Mesenchymal stem cell (in vitro differentiated cells and primary cell): ENCODE measurements at regions not wholly inside any gene's neighbourhood (a gene's known extent, or its start where the extent isn't known, plus 50 kb on each side); places are given as distances from the start of the nearest gene placed in this dataset.

Source experiments
- DNase-seq: peaks from one replicate; pipeline ENCODE4 v3.0.0-alpha.2; 2013
- H2AFZ ChIP-seq: one replicate; pipeline ENCODE4 v1.6.1; 2013; ENCODE audit warnings: low read depth, mild to moderate bottlenecking, control low read depth, inconsistent platforms, low read length, moderate library complexity
- H2AK5ac ChIP-seq: 2 replicates; pipeline ENCODE4 v1.6.1; 2013; ENCODE audit warnings: low read length, moderate library complexity, mild to moderate bottlenecking, inconsistent platforms; ENCODE audit not compliant: severe bottlenecking
- H2BK120ac ChIP-seq: one replicate; pipeline ENCODE4 v1.6.1; 2013; ENCODE audit warnings: low read depth, mild to moderate bottlenecking, inconsistent platforms, low read length, moderate library complexity
- H2BK12ac ChIP-seq, 2 experiments: one replicate each; pipeline ENCODE4 v1.6.1; 2013; ENCODE audit warnings: inconsistent platforms in 2 of 2, low read length in 2 of 2, mild to moderate bottlenecking in 2 of 2, moderate library complexity in 2 of 2, control low read depth in 1 of 2
- H2BK15ac ChIP-seq: one replicate; pipeline ENCODE4 v1.6.1; 2013; ENCODE audit warnings: mild to moderate bottlenecking, low read depth, inconsistent platforms; ENCODE audit not compliant: poor library complexity, severe bottlenecking
- H2BK5ac ChIP-seq: 2 replicates; pipeline ENCODE4 v1.6.1; 2013; ENCODE audit warnings: low read depth, mild to moderate bottlenecking, low read length, control low read depth, inconsistent platforms; ENCODE audit not compliant: poor library complexity, severe bottlenecking
- H3K14ac ChIP-seq, 2 experiments: one replicate each; pipeline ENCODE4 v1.6.1; 2013; ENCODE audit warnings: inconsistent platforms in 2 of 2, low read length in 2 of 2, control low read depth in 1 of 2, mild to moderate bottlenecking in 1 of 2, moderate library complexity in 1 of 2
- H3K18ac ChIP-seq, 2 experiments: one replicate each; pipeline ENCODE4 v1.6.1; 2013; ENCODE audit warnings: inconsistent platforms in 2 of 2, low read length in 2 of 2, control low read depth in 1 of 2, low read depth in 1 of 2, mild to moderate bottlenecking in 1 of 2
- H3K23ac ChIP-seq, 2 experiments: one replicate each; pipeline ENCODE4 v1.6.1; 2013; ENCODE audit warnings: inconsistent platforms in 2 of 2, low read length in 2 of 2, mild to moderate bottlenecking in 2 of 2, moderate library complexity in 2 of 2, control low read depth in 1 of 2
- H3K27ac ChIP-seq: 2 replicates; pipeline ENCODE4 v1.5.1; 2013; ENCODE audit warnings: mild to moderate bottlenecking, moderate library complexity, low read length, control low read depth, inconsistent platforms; ENCODE audit not compliant: poor library complexity, severe bottlenecking
- H3K27me3 ChIP-seq, 2 experiments: 2 replicates each; pipeline versions ENCODE4 v1.6.1 to v1.7.0; 2013; ENCODE audit warnings: low read length in 2 of 2, mild to moderate bottlenecking in 2 of 2, moderate library complexity in 2 of 2, control low read depth in 1 of 2, inconsistent platforms in 1 of 2; ENCODE audit not compliant: control insufficient read depth in 1 of 2, insufficient read depth in 1 of 2
- H3K36me3 ChIP-seq, 2 experiments: 2 replicates each; pipeline versions ENCODE4 v1.6.1 to v1.7.0; 2013; ENCODE audit warnings: low read length in 2 of 2, control low read depth in 1 of 2, inconsistent platforms in 1 of 2, low read depth in 1 of 2, mild to moderate bottlenecking in 1 of 2; ENCODE audit not compliant: insufficient read depth in 2 of 2, control insufficient read depth in 1 of 2
- H3K4ac ChIP-seq, 2 experiments: one replicate each; pipeline ENCODE4 v1.6.1; 2013; ENCODE audit warnings: inconsistent platforms in 2 of 2, low read length in 2 of 2, mild to moderate bottlenecking in 2 of 2, moderate library complexity in 2 of 2, control low read depth in 1 of 2, low read depth in 1 of 2
- H3K4me1 ChIP-seq: 2 replicates; pipeline ENCODE4 v1.6.1; 2013; ENCODE audit warnings: low read depth, low read length, control low read depth; ENCODE audit not compliant: control insufficient read depth, insufficient read depth
- H3K4me2 ChIP-seq: 2 replicates; pipeline ENCODE4 v1.6.1; 2013; ENCODE audit warnings: low read length, mild to moderate bottlenecking, inconsistent platforms; ENCODE audit not compliant: poor library complexity, severe bottlenecking
- H3K4me3 ChIP-seq, 2 experiments: 2 replicates each; pipeline versions ENCODE4 v1.5.1 to v1.7.0; 2013; ENCODE audit warnings: low read length in 2 of 2, mild to moderate bottlenecking in 2 of 2, control low read depth in 1 of 2, low read depth in 1 of 2; ENCODE audit not compliant: insufficient read depth in 1 of 2
- H3K79me1 ChIP-seq: replicated peaks from 2 replicates; pipeline ENCODE4 v1.6.1; 2013; ENCODE audit warnings: mild to moderate bottlenecking, control low read depth, low read length, inconsistent platforms; ENCODE audit not compliant: poor library complexity, severe bottlenecking
- H3K9ac ChIP-seq: 2 replicates; pipeline ENCODE4 v1.7.0; 2013; ENCODE audit warnings: mild to moderate bottlenecking, low read length, moderate library complexity
- H3K9me3 ChIP-seq: 2 replicates; pipeline ENCODE4 v1.7.0; 2013; ENCODE audit warnings: mild to moderate bottlenecking, low read length; ENCODE audit not compliant: control insufficient read depth
- H4K8ac ChIP-seq: one replicate; pipeline ENCODE4 v1.6.1; 2013; ENCODE audit warnings: inconsistent platforms, mild to moderate bottlenecking, low read length, moderate library complexity
- H4K91ac ChIP-seq: one replicate; pipeline ENCODE4 v1.6.1; 2013; ENCODE audit warnings: mild to moderate bottlenecking, low read length, inconsistent platforms
- WGBS: methylation state at CpG from one replicate; pipeline ENCODE4 v1.1.7; 2013; ENCODE audit warnings: mixed read lengths; 5-methylcytosine and 5-hydroxymethylcytosine counted together

GRCh38 chr14:106843386-106843785 lies 1317.0 kb downstream of the TMEM121 start:
- Histone ChIP-seq H4K91ac (no peak overlapping the region), H2AFZ (no peak overlapping the region), H3K4me3 (no peak overlapping the region), H2BK12ac (no peak overlapping the region), H3K27me3 (no peaks in the 10 kb centered on the region), H3K4me1 (no peaks in the 10 kb centered on the region), H3K4ac (no peak overlapping the region), H4K8ac (no peak overlapping the region), H3K79me1 (no peaks in the 10 kb centered on the region), H3K4me2 (no peak overlapping the region), H3K36me3 (no peaks in the 10 kb centered on the region), H3K9ac (peak overlapping the region; percentile 70), H2BK15ac (no peak overlapping the region), H2BK120ac (no peak overlapping the region), H3K23ac (no peak overlapping the region), H3K14ac (no peak overlapping the region), H3K9me3 (no peaks in the 10 kb centered on the region), H2BK5ac (no peak overlapping the region), H2AK5ac (no peak overlapping the region), H3K18ac (no peak overlapping the region), H3K27ac (no peak overlapping the region)
- DNase-seq = no peak
- 61% methylated on average over 6 of the region's 6 CpGs for WGBS

DNA sequence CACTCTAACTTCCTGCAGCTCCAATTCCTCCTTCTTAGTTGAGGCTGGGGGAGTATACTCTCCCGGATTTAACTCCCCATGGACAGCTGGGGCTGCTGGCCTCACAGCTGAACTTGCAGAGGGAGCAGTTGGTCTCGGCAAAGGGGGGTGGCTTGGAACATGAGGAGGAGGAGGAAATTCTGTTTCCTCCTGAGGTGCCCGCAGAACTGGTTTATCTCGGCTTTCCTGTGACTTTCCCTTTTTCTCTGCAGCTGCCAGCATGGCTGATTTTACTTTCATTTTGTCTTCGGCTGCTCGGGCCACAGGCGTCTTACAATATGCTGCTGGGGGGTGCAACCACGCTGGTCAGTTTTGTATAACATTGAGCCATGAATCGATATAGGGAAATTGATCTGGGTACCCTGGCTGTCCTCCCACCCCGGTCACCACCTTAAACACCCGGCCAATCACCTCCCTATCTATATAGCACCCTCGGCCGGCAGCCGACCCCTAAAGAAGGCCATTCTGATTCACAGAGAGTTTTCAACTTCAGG lies 1317.6 kb downstream of the TMEM121 start:
- no peak overlapping the region for H4K91ac ChIP-seq

GRCh38 chr14:106844608-106845285 lies 1318.4 kb downstream of the TMEM121 start:
- Histone ChIP-seq H3K9ac (peak overlapping the region; percentile 70), H3K36me3 (no peaks in the 10 kb centered on the region), H2AK5ac (no peak overlapping the region), H3K4me3 (peak overlapping the region in 1 of 2 experiments; percentile 67), H3K9me3 (no peaks in the 10 kb centered on the region), H2BK5ac (no peak overlapping the region), H3K27me3 (no peaks in the 10 kb centered on the region), H3K14ac (no peak overlapping the region), H3K27ac (no peak overlapping the region), H3K4me1 (no peaks in the 10 kb centered on the region), H3K79me1 (no peaks in the 10 kb centered on the region), H2BK15ac (no peak overlapping the region), H4K8ac (no peak overlapping the region), H2BK12ac (no peak overlapping the region), H3K4me2 (no peak overlapping the region), H2BK120ac (no peak overlapping the region), H3K23ac (no peak overlapping the region), H3K18ac (no peak overlapping the region), H3K4ac (no peak overlapping the region), H2AFZ (no peak overlapping the region), H4K91ac (no peak overlapping the region)
- WGBS = 87% methylated on average over 56 of the region's 56 CpGs
- DNase-seq = no peak

More for the DNA sequence above, 1317.6 kb downstream of the TMEM121 start:
- Histone ChIP-seq H3K4me2 (no peak overlapping the region), H4K8ac (no peak overlapping the region), H2AFZ (no peak overlapping the region), H3K27me3 (no peaks in the 10 kb centered on the region), H3K9me3 (no peaks in the 10 kb centered on the region), H3K79me1 (no peaks in the 10 kb centered on the region), H3K4ac (no peak overlapping the region), H2BK5ac (no peak overlapping the region), H3K36me3 (no peaks in the 10 kb centered on the region), H2BK120ac (no peak overlapping the region), H3K27ac (no peak overlapping the region), H2BK12ac (no peak overlapping the region), H3K4me3 (peak overlapping the region in 1 of 2 experiments; percentile 67), H3K18ac (no peak overlapping the region), H2AK5ac (no peak overlapping the region), H3K4me1 (no peaks in the 10 kb centered on the region), H3K23ac (no peak overlapping the region), H3K9ac (peak overlapping the region; percentile 70), H3K14ac (no peak overlapping the region), H2BK15ac (no peak overlapping the region)
- DNase-seq = no peak
- WGBS = 85% methylated on average over 14 of the region's 14 CpGs

DNA sequence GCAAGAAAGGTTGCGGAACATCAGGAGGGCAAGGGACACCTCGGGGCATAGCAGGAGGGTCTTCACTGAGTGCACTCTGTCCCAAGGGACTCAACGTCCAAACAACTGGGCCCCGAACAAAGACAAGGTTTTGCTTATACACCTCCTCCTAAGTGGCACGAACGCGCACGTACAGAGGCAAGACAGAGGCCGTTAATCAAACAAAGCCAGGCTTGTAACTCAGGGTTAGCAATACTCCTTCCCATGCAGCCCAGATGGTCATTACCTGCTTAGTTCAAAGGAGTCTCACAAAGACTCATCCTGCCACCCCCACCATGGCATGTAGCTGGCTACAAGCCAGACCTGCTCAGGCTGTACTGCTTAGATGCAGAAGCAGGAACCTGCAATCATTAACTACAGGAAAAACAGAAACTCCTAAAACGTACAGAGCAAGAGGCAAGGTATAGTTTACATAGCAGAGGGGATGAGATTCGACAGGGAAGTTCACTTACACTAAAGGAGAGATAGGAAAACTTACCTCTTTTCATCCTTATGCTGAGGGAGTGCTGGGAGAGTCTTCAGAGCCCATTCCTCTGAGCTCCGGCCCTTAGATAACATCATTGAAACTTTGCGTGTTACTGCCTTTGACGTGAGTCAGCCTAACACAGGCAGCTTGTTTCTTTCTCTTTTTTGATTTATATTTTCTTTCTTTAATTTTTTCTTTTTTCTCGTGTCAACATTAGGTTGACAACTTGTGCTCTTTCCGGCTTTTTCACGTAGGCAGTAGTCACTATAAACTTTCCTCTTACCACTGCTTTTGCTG lies 1319.1 kb downstream of the TMEM121 start:
- Histone ChIP-seq H3K18ac (no peak overlapping the region), H3K4me3 (no peak overlapping the region), H3K4me2 (no peak overlapping the region), H2BK5ac (no peak overlapping the region), H2AK5ac (no peak overlapping the region), H2BK12ac (no peak overlapping the region), H4K91ac (no peak overlapping the region), H3K9me3 (no peaks in the 10 kb centered on the region), H3K27ac (no peak overlapping the region), H3K27me3 (no peaks in the 10 kb centered on the region), H3K36me3 (no peaks in the 10 kb centered on the region), H3K23ac (no peak overlapping the region), H3K9ac (no peak overlapping the region), H3K14ac (no peak overlapping the region), H3K79me1 (no peaks in the 10 kb centered on the region), H3K4ac (no peak overlapping the region), H2BK120ac (no peak overlapping the region), H2AFZ (no peak overlapping the region), H4K8ac (no peak overlapping the region), H3K4me1 (no peaks in the 10 kb centered on the region), H2BK15ac (no peak overlapping the region)
- no peak for DNase-seq
- WGBS = 80% methylated on average over 13 of the region's 17 CpGs
